Psoas muscle (tissue), 7 donors: ENCODE measurements at regions not wholly inside any gene's neighbourhood (a gene's known extent, or its start where the extent isn't known, plus 50 kb on each side); places are given as distances from the start of the nearest gene placed in this dataset.

Experiments
- ATAC-seq, 4 donors: fragments of 200-7000 bp; cut with Tn5 transposase; one replicate each; pipeline ENCODE4 v1.9.1; 2020; ENCODE audit warnings: moderate library complexity in 3 of 4, mild to moderate bottlenecking in 2 of 4
- DNase-seq, 2 donors: peaks; one replicate each; pipeline ENCODE4 v3.0.0-alpha.2; 2020
- H3K27ac ChIP-seq: fragments of 200-600 bp; one replicate; pipeline ENCODE4 v1.8.0; 2022
- H3K27me3 ChIP-seq, 3 donors: fragments of 200-600 bp in 1 of 3; one replicate each; pipeline versions ENCODE4 v1.6.1 to v1.8.0; 2013 to 2022; ENCODE audit warnings: low read length in 2 of 3, mild to moderate bottlenecking in 2 of 3, moderate library complexity in 1 of 3; ENCODE audit not compliant: insufficient read depth in 3 of 3
- H3K36me3 ChIP-seq, 2 donors: fragments of 200-600 bp in 1 of 2; one replicate each; pipeline versions ENCODE4 v1.6.1 to v1.8.0; 2013 to 2022; ENCODE audit warnings: low read depth in 1 of 2, mild to moderate bottlenecking in 1 of 2, moderate library complexity in 1 of 2; ENCODE audit not compliant: insufficient read depth in 1 of 2
- H3K4me1 ChIP-seq: fragments of 200-600 bp; one replicate; pipeline ENCODE4 v1.8.0; 2022
- H3K4me3 ChIP-seq: fragments of 200-600 bp; one replicate; pipeline ENCODE4 v1.8.0; 2022; ENCODE audit warnings: mild to moderate bottlenecking
- H3K9me3 ChIP-seq: fragments of 200-600 bp; one replicate; pipeline ENCODE4 v1.8.0; 2022
- CTCF ChIP-seq: fragments of 200-600 bp; IDR thresholded peaks from one replicate; pipeline ENCODE4 v1.8.0; 2022; ENCODE audit warnings: antibody characterized with exemption
- WGBS, 3 donors: extraction: QIAGEN DNeasy Blood & Tissue Kit; methylation state at CpG; one replicate each; pipeline versions ENCODE4 v1.1.6 to v1.1.7; 2013; 5-methylcytosine and 5-hydroxymethylcytosine counted together
- intact Hi-C, 2 donors: fragments of 100-400 bp; cut with DNase I; formaldehyde crosslinking; loops; one replicate each; pipeline versions ENCODE4 v1.11.0 to v1.14.2; 2022
- donor health status: healthy with polysubstance abuse.
- donor health status: DM: no; HTN: no; CAD: no; lungs with moderate emphysema.
- donor health status: Bipolar disorder and iron deficiency.
- donor health status: healthy.
- donor health status: DM: yes; HTN: yes; CAD: no.
- donor health status: DM: no; HTN: no; CAD: no.
- donor health status: DM: yes; HTN: yes; CAD: no.

- no peak overlapping the region for H3K4me3 ChIP-seq
- DNase-seq (no peak), ATAC-seq (no peak)
- 88 to 92% (median 90%) methylated on average over 5 of the region's 5 CpGs for WGBS, 3 donors
- no peaks in the 10 kb centered on the region for H3K4me1 ChIP-seq
- no peaks in the 10 kb centered on the region for H3K9me3 ChIP-seq
- H3K36me3 ChIP-seq = no peaks in the 10 kb centered on the region
- intact Hi-C loops = no loop called here
- no peak for TF ChIP-seq CTCF
- H3K27me3 ChIP-seq = no peaks in the 10 kb centered on the region
- H3K27ac ChIP-seq = no peak overlapping the region
These were observed 216.7 kb upstream of the RBFOX1 start for GRCh38 chr16:7115898-7116297.

- Histone ChIP-seq H3K9me3 (no peaks in the 10 kb centered on the region), H3K27ac (no peak overlapping the region), H3K4me3 (no peak overlapping the region), H3K4me1 (no peaks in the 10 kb centered on the region), H3K27me3 (no peaks in the 10 kb centered on the region), H3K36me3 (no peaks in the 10 kb centered on the region)
- DNase-seq (no peak), ATAC-seq (no peak)
- WGBS, 3 donors = 48 to 82% (median 63%) methylated on average over 2 of the region's 2 CpGs
- no peak for TF ChIP-seq CTCF
- intact Hi-C loops = no loop called here
These were observed 218.7 kb upstream of the RBFOX1 start for GRCh38 chr16:7113949-7114348.

- ATAC-seq (no peak), DNase-seq (no peak)
- no peaks in the 10 kb centered on the region for H3K9me3 ChIP-seq
- no peak overlapping the region for H3K4me3 ChIP-seq
- H3K27me3 ChIP-seq = no peaks in the 10 kb centered on the region
- WGBS, 3 donors = 90 to 92% (median 91%) methylated on average over 2 of the region's 2 CpGs
- H3K36me3 ChIP-seq = no peaks in the 10 kb centered on the region
- H3K27ac ChIP-seq = no peak overlapping the region
- intact Hi-C loops = no loop called here
- TF ChIP-seq CTCF = no peak
- H3K4me1 ChIP-seq = no peaks in the 10 kb centered on the region
These were observed 219.2 kb upstream of the RBFOX1 start for GRCh38 chr16:7113395-7113794.

GRCh38 chr16:7111265-7111664, 221.4 kb upstream of the RBFOX1 start:
- H3K9me3 ChIP-seq = no peaks in the 10 kb centered on the region
- no peak for TF ChIP-seq CTCF

GRCh38 chr16:7107436-7107835, 225.2 kb upstream of the RBFOX1 start:
- intact Hi-C loops = no loop called here
- no peaks in the 10 kb centered on the region for H3K36me3 ChIP-seq
- ATAC-seq (no peak), DNase-seq (no peak)
- no peaks in the 10 kb centered on the region for H3K4me1 ChIP-seq
- peaks cover 0 to 4% (median 0%) of the 10 kb centered on the region in 3 donors for H3K27me3 ChIP-seq
- H3K4me3 ChIP-seq = no peak overlapping the region
- H3K9me3 ChIP-seq = no peaks in the 10 kb centered on the region
- TF ChIP-seq CTCF = no peak
- H3K27ac ChIP-seq = no peak overlapping the region
- WGBS, 3 donors = 68 to 87% (median 81%) methylated on average over 3 of the region's 3 CpGs

More at GRCh38 chr16:7111265-7111664, 221.4 kb upstream of the RBFOX1 start:
- H3K4me3 ChIP-seq = no peak overlapping the region
- intact Hi-C loops = no loop called here
- H3K27me3 ChIP-seq = no peaks in the 10 kb centered on the region
- no peaks in the 10 kb centered on the region for H3K4me1 ChIP-seq
- no peaks in the 10 kb centered on the region for H3K36me3 ChIP-seq
- DNase-seq (no peak), ATAC-seq (no peak)
- H3K27ac ChIP-seq = no peak overlapping the region
- 37 to 72% (median 46%) methylated on average over 3 of the region's 3 CpGs for WGBS, 3 donors
